ENCODE measurements at regions not wholly inside any gene's neighbourhood (a gene's known extent, or its start where the extent isn't known, plus 50 kb on each side); places are given as distances from the start of the nearest gene placed in this dataset.

- H3K4me1 Mint-ChIP-seq (ENCODE audit: low read depth, unreplicated experiment), result peaks cover 9% of the 10 kb centered on the region
- H3K27ac Mint-ChIP-seq (ENCODE audit: unreplicated experiment), result no peak overlapping the region
- intact Hi-C loops (cut with micrococcal nuclease; ENCODE audit: unreplicated experiment), result no loop called here
- no peaks in the 10 kb centered on the region for H3K36me3 Mint-ChIP-seq (ENCODE audit: insufficient read depth, unreplicated experiment)
- CTCF ChIA-PET, result interaction anchor here (0.6 kb wide), 1 partner anchor 76 kb away, joined by 3 read pairs; no protein-coding TSS in a partner anchor
- no peaks in the 10 kb centered on the region for H3K27me3 Mint-ChIP-seq (ENCODE audit: unreplicated experiment)
- no peak for DNase-seq
- no peaks in the 10 kb centered on the region for H3K9me3 Mint-ChIP-seq (ENCODE audit: low read depth, unreplicated experiment)
- no peak overlapping the region for H3K4me3 Mint-ChIP-seq (ENCODE audit: low read depth, unreplicated experiment)
- no TSS peak for BruUV-seq (replicated peaks)
- TF ChIP-seq, protein P1, sequence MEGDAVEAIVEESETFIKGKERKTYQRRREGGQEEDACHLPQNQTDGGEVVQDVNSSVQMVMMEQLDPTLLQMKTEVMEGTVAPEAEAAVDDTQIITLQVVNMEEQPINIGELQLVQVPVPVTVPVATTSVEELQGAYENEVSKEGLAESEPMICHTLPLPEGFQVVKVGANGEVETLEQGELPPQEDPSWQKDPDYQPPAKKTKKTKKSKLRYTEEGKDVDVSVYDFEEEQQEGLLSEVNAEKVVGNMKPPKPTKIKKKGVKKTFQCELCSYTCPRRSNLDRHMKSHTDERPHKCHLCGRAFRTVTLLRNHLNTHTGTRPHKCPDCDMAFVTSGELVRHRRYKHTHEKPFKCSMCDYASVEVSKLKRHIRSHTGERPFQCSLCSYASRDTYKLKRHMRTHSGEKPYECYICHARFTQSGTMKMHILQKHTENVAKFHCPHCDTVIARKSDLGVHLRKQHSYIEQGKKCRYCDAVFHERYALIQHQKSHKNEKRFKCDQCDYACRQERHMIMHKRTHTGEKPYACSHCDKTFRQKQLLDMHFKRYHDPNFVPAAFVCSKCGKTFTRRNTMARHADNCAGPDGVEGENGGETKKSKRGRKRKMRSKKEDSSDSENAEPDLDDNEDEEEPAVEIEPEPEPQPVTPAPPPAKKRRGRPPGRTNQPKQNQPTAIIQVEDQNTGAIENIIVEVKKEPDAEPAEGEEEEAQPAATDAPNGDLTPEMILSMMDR (IDR thresholded peaks at IDR 0.05; ENCODE audit: unreplicated experiment), result no peak
Measured at GRCh38 chr3:20352546-20353179, 166.7 kb upstream of the SGO1 start.

DNA sequence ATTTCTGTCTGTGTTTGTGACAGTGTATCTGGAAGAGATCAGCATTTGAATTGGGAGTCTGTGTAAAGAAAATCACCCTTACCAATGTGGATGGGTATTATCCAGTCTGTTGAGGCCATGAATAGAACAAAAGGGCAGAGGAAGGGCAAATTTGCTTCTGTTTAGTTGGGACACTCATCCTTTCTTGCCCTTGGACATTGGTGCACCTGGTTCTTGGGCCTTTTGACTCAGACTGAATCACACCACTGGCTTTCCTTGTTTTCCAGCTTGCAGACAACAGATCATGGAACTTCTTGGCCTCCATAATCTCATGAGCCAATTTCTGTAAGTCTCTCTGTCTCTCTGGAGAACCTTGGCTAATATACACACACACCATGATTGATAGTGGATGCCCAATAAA is 164.4 kb upstream of the SGO1 start:
- H3K9me3 Mint-ChIP-seq (ENCODE audit: low read depth, unreplicated experiment), result no peaks in the 10 kb centered on the region
- peaks cover 9% of the 10 kb centered on the region for H3K4me1 Mint-ChIP-seq (ENCODE audit: low read depth, unreplicated experiment)
- no peaks in the 10 kb centered on the region for H3K36me3 Mint-ChIP-seq (ENCODE audit: insufficient read depth, unreplicated experiment)
- H3K27me3 Mint-ChIP-seq (ENCODE audit: unreplicated experiment), result no peaks in the 10 kb centered on the region
- CTCF ChIA-PET, result no interaction called here
- intact Hi-C loops (cut with micrococcal nuclease; ENCODE audit: unreplicated experiment), result no loop called here
- DNase-seq, result no peak
- BruUV-seq (replicated peaks), result no TSS peak
- no peak overlapping the region for H3K27ac Mint-ChIP-seq (ENCODE audit: unreplicated experiment)
- H3K4me3 Mint-ChIP-seq (ENCODE audit: low read depth, unreplicated experiment), result no peak overlapping the region
- TF ChIP-seq, protein P1 (IDR thresholded peaks at IDR 0.05; ENCODE audit: unreplicated experiment), result no peak

DNA sequence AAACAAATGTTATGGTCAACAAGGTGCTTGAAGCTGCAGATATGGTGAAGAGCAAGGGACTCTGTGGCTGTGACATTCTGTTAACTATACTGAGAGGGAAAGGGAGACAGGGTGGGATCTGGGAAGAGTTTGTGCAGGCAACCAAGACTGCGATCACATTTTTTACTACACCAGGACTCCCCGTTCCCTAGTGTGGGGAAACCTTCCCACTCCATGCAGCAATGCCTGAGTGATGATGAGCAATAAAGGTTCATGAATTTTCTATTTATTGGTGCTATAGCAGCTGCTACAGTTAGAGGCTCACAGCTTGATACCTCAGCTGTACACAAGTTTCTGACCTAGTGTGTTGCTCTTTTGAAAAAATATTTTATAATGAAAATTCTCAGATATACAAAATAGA is 160.9 kb upstream of the SGO1 start:
- Mint-ChIP-seq H3K4me3 (ENCODE audit: low read depth, unreplicated experiment) (no peak overlapping the region), H3K9me3 (ENCODE audit: low read depth, unreplicated experiment) (no peaks in the 10 kb centered on the region), H3K4me1 (ENCODE audit: low read depth, unreplicated experiment) (no peaks in the 10 kb centered on the region), H3K36me3 (ENCODE audit: insufficient read depth, unreplicated experiment) (no peaks in the 10 kb centered on the region), H3K27me3 (ENCODE audit: unreplicated experiment) (no peaks in the 10 kb centered on the region), H3K27ac (ENCODE audit: unreplicated experiment) (no peak overlapping the region)
- TF ChIP-seq, protein P1 (IDR thresholded peaks at IDR 0.05; ENCODE audit: unreplicated experiment), result no peak
- DNase-seq, result no peak
- no TSS peak for BruUV-seq (replicated peaks)
- CTCF ChIA-PET, result no interaction called here
- intact Hi-C loops (cut with micrococcal nuclease; ENCODE audit: unreplicated experiment), result no loop called here

DNA sequence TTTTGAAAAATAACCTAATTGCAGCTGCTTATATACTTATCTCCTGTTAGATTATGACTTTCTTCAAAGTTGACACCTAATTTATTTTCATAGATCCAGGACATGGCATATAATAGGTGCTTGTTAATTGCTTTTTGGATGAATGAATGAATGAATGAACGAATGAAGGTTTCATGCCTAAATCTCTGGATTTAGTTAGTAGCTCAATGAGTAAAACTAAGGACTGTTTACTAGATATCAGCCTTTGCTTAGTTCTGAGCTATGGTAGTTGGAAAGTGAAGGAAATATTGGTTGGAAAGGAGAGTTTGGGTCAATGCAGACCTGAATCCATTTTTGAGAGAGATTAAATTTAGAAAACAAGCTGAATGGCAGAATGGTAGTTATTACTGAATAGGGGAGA is 160.4 kb upstream of the SGO1 start:
- Mint-ChIP-seq H3K9me3 (ENCODE audit: low read depth, unreplicated experiment) (no peaks in the 10 kb centered on the region), H3K4me3 (ENCODE audit: low read depth, unreplicated experiment) (no peak overlapping the region), H3K27me3 (ENCODE audit: unreplicated experiment) (no peaks in the 10 kb centered on the region), H3K36me3 (ENCODE audit: insufficient read depth, unreplicated experiment) (no peaks in the 10 kb centered on the region), H3K4me1 (ENCODE audit: low read depth, unreplicated experiment) (no peaks in the 10 kb centered on the region), H3K27ac (ENCODE audit: unreplicated experiment) (no peak overlapping the region)
- CTCF ChIA-PET, result no interaction called here
- intact Hi-C loops (cut with micrococcal nuclease; ENCODE audit: unreplicated experiment), result no loop called here
- DNase-seq, result no peak
- BruUV-seq (replicated peaks), result no TSS peak
- TF ChIP-seq, protein P1 (IDR thresholded peaks at IDR 0.05; ENCODE audit: unreplicated experiment), result no peak

Data from Calu3 (cell line).